ENCODE measurements at regions not wholly inside any gene's neighbourhood (a gene's known extent, or its start where the extent isn't known, plus 50 kb on each side); places are given as distances from the start of the nearest gene placed in this dataset.

GRCh38 chr2:158907926-158908456 is 60.4 kb upstream of the TANC1 start:
- DNase-seq = no peak

DNA sequence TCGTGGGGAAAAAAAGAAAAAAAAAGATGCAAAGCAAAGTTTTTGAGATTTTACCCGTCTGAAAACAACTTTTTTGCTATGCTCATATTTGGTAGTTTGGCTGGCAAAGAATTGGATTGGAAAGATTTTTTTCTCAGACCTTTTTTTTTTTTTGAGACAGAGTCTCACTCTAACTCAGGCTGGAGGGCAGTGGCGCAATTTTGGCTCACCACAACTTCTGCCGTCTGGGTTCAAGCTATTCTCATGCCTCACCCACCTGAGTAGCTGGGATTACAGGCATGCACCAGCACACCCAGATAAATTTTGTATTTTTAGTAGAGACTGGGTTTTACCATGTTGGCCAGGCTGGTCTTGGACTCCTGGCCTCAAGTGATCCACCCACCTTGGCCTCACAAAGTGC is 56.3 kb upstream of the TANC1 start:
- no peak for DNase-seq

DNA sequence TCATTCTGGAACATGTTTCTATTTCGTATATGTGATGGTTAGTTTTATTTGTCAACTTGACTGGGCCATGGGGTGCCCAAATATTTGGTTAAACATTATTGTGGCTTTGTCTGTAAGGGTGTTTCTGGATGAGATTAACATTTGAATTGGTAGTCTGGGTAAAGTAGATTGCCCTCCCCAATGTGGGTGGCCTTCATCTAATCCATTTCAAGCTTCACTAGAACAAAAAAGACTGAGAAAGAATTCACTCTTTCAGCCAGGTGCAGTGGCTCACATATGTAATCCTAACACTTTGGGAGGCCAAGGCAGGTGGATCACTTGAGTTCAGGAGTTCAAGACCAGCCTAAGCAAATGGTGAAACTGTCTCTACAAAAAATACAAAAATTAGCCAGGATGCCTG is 55.7 kb upstream of the TANC1 start:
- no peak for DNase-seq

DNA sequence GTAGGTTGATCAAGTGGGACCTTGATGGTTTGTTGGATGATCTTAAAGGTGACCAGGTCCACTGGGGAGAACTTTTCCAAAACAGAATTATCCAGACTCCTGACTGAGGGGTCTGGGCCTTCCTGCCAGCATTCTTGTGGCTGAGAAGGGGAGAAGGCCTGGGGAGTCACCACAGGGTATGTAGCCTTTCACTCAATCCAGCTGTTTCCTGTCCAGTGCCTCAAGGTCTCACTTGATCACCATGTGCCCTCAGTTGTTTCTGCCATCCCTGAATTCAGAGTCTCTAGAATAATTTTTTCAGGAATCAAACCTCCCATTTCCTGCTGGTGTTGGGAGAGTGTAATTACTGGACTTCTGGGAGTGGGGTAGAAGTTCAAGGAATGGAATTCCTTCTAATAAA is 54.4 kb upstream of the TANC1 start:
- no peak for DNase-seq

DNA sequence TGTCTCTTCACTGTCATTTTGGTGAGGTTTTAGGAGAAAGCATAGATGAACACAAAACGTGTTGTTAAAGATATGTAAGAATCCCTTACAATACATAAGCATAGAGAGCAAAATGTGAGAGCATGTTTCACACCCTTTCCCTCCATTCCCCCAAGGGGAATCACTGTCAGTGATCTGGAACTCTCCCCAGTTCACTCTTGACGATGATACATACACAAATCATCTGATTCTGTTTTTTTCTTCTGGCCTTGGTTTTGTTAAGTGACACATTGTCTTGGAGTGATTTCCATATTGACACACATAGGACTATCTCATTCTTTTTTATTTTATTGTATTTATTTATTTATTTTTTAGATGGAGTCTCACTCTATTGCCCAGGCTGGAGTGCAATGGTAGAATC is 53.7 kb upstream of the TANC1 start:
- DNase-seq = no peak

- no peak for DNase-seq
Measured at GRCh38 chr2:158917121-158917520, 51.3 kb upstream of the TANC1 start.

DNA sequence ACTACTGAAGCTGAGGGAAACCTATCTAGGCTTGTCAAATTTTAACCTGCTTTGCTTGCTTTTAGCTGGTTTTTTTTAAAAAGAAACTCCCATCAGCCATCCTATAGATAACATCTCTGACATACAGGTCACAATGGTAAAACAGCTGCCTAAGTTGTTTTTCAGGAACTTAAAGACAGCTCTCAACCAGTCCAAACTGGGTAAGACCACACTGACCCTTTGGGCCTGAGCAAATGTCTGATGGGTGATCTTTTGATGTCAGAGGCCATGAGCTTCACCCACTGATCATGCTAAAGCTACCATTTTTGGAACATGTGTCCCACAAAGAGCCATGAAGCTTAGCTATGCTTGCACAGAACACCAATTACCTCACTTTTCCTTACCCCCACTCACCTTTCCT is 50.0 kb upstream of the TANC1 start:
- no peak for DNase-seq

Measured in DMS53 (cell line).